Spleen (tissue), 11 donors: ENCODE measurements at regions not wholly inside any gene's neighbourhood (a gene's known extent, or its start where the extent isn't known, plus 50 kb on each side); places are given as distances from the start of the nearest gene placed in this dataset.

Experiments
- DNase-seq: peaks from one replicate; pipeline ENCODE4 v3.0.0-alpha.2; 2020
- H3K27ac ChIP-seq, 8 donors: fragments of 200-600 bp; sonication (generic) in 7 of 8; 1 replicate in 4 of 8; 2 replicates in 4 of 8; pipeline versions ENCODE4 v1.5.0 to v1.8.0; 2016 to 2021; ENCODE audit warnings: inconsistent platforms in 4 of 8, mild to moderate bottlenecking in 4 of 8, moderate library complexity in 1 of 8
- H3K27me3 ChIP-seq, 7 donors: fragments of 200-600 bp; sonication (generic) in 6 of 7; replicated peaks in 1 of 7; 1 replicate in 4 of 7; 2 replicates in 3 of 7; pipeline versions ENCODE4 v1.5.0 to v1.8.0; 2016 to 2021; ENCODE audit warnings: inconsistent platforms in 3 of 7, mild to moderate bottlenecking in 1 of 7
- H3K36me3 ChIP-seq, 6 donors: fragments of 200-600 bp; sonication (generic) in 5 of 6; 1 replicate in 4 of 6; 2 replicates in 2 of 6; pipeline versions ENCODE4 v1.5.0 to v1.8.0; 2016 to 2021; ENCODE audit warnings: inconsistent platforms in 2 of 6
- H3K4me1 ChIP-seq, 6 donors: fragments of 200-600 bp; sonication (generic) in 5 of 6; 1 replicate in 3 of 6; 2 replicates in 3 of 6; pipeline versions ENCODE4 v1.5.0 to v1.8.0; 2016 to 2021; ENCODE audit warnings: inconsistent platforms in 3 of 6
- H3K4me3 ChIP-seq, 8 donors: fragments of 200-600 bp; sonication (generic) in 7 of 8; 1 replicate in 4 of 8; 2 replicates in 4 of 8; pipeline versions ENCODE4 v1.5.0 to v1.8.0; 2016 to 2021; ENCODE audit warnings: inconsistent platforms in 4 of 8, mild to moderate bottlenecking in 4 of 8, moderate library complexity in 2 of 8
- H3K9me3 ChIP-seq, 8 donors: fragments of 200-600 bp; sonication (generic) in 7 of 8; 1 replicate in 4 of 8; 2 replicates in 4 of 8; pipeline versions ENCODE4 v1.5.0 to v1.8.0; 2016 to 2021; ENCODE audit warnings: inconsistent platforms in 4 of 8
- POLR2A ChIP-seq, 3 donors: fragments of 450-650 bp; IDR thresholded peaks; one replicate each; pipeline ENCODE4 v1.5.1; 2017; ENCODE audit warnings: antibody characterized with exemption in 3 of 3, mild to moderate bottlenecking in 1 of 3
- POLR2AphosphoS5 ChIP-seq, 3 donors: sonication (generic); formaldehyde crosslinking; IDR thresholded peaks; one replicate each; pipeline ENCODE4 v1.5.1; 2017; ENCODE audit warnings: antibody characterized with exemption in 3 of 3
- WGBS, 5 donors: extraction: QIAGEN DNeasy Blood & Tissue Kit in 3 of 5; methylation state at CpG; one replicate each; pipeline versions ENCODE4 v1.1.5 to v1.1.7; 2013 to 2018; 5-methylcytosine and 5-hydroxymethylcytosine counted together
- intact Hi-C: fragments of 100-400 bp; cut with DNase I; formaldehyde crosslinking; loops from one replicate; pipeline ENCODE4 v1.15.0; 2023; ENCODE audit warnings: low total_unique reads
- TF ChIP-seq, protein P1 (sequence below), 11 experiments: fragments of 200-600 bp in 7 of 11; fragments of 450-650 bp in 4 of 11; sonication (generic) in 4 of 11; IDR thresholded peaks in 8 of 11; conservative IDR thresholded peaks in 3 of 11; 1 replicate in 7 of 11; 2 replicates in 4 of 11; pipeline versions ENCODE4 v1.4.0 to v1.8.0; 2016 to 2021; ENCODE audit warnings: antibody characterized with exemption in 11 of 11, inconsistent platforms in 4 of 11, mild to moderate bottlenecking in 1 of 11
- donor health status: healthy with polysubstance abuse.
- donor health status: DM: no; HTN: no; CAD: no; lungs with moderate emphysema.
- donor health status: DM: no; HTN: no; CAD: no.
- donor health status: Bipolar disorder and iron deficiency.
- donor health status: healthy.
- donor health status: DM: no; HTN: no; CAD: no.
- donor health status: DM: yes; HTN: yes; CAD: no.

DNA sequence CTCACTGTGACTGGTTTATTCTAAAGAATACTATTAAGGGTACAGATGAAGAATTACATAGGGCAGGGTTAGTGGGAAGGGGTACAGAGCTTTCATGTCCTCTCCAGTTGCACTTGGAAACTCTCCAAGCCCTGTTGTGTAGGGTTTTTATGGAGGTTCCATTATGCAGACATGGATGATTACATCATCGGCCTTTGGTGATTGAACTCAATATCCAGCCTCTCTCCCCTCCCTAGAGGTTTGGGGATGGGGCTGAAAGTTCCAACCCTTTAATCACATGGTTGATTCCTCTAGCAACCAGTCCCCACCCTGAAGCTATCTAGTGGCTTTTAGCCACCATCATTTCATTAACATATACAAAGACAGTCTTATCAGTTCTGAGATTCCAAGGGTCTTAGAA lies 472.6 kb downstream of the BUD13 start:
- intact Hi-C loops = no loop called here
- no peak overlapping the region for H3K27ac ChIP-seq
- H3K4me1 ChIP-seq = no peaks in the 10 kb centered on the region
- no peak for TF ChIP-seq POLR2AphosphoS5 (IDR thresholded peaks at IDR 0.05)
- TF ChIP-seq, protein P1, sequence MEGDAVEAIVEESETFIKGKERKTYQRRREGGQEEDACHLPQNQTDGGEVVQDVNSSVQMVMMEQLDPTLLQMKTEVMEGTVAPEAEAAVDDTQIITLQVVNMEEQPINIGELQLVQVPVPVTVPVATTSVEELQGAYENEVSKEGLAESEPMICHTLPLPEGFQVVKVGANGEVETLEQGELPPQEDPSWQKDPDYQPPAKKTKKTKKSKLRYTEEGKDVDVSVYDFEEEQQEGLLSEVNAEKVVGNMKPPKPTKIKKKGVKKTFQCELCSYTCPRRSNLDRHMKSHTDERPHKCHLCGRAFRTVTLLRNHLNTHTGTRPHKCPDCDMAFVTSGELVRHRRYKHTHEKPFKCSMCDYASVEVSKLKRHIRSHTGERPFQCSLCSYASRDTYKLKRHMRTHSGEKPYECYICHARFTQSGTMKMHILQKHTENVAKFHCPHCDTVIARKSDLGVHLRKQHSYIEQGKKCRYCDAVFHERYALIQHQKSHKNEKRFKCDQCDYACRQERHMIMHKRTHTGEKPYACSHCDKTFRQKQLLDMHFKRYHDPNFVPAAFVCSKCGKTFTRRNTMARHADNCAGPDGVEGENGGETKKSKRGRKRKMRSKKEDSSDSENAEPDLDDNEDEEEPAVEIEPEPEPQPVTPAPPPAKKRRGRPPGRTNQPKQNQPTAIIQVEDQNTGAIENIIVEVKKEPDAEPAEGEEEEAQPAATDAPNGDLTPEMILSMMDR (IDR thresholded peaks at IDR 0.05 in 8 of 11, conservative IDR thresholded peaks at IDR 0.05 in 3 of 11) = no peak
- TF ChIP-seq POLR2A (IDR thresholded peaks at IDR 0.05) = no peak
- H3K27me3 ChIP-seq = peaks cover 0 to 5% (median 0%) of the 10 kb centered on the region in 7 donors
- DNase-seq = no peak
- WGBS, 5 donors = 76 to 100% (median 93%) methylated on average over 1 of the region's 1 CpG
- H3K36me3 ChIP-seq = no peaks in the 10 kb centered on the region
- no peaks in the 10 kb centered on the region for H3K9me3 ChIP-seq
- H3K4me3 ChIP-seq = no peak overlapping the region

DNA sequence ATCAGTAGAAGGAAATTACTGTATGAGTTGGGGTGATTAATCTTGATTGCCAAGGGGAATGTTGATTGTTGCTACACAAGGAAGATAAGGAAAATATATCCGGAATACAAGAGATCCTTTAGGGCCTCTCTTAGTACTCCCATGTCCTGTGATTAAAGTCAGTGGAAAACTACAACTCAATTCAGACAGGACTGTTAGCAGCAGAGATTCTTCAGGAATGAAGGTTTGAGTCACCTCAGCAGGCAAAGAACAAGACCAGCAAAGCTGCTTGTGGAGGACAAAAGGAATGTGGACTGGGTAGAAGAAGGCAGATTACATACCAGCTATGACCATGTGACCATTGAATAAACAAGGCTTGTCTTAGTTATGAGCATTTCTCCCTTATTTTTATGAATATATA lies 478.2 kb downstream of the BUD13 start:
- TF ChIP-seq POLR2A (IDR thresholded peaks at IDR 0.05) (no peak), POLR2AphosphoS5 (IDR thresholded peaks at IDR 0.05) (no peak)
- TF ChIP-seq, protein P1 (IDR thresholded peaks at IDR 0.05 in 8 of 11, conservative IDR thresholded peaks at IDR 0.05 in 3 of 11) = no peak
- Histone ChIP-seq H3K27me3 (no peaks in the 10 kb centered on the region), H3K4me1 (no peaks in the 10 kb centered on the region), H3K9me3 (peaks cover 0 to 15% (median 5%) of the 10 kb centered on the region in 8 donors), H3K36me3 (no peaks in the 10 kb centered on the region), H3K27ac (no peak overlapping the region), H3K4me3 (no peak overlapping the region)
- 66 to 84% (median 70%) methylated on average over 1 of the region's 1 CpG for WGBS, 5 donors
- DNase-seq = no peak
- intact Hi-C loops = no loop called here

DNA sequence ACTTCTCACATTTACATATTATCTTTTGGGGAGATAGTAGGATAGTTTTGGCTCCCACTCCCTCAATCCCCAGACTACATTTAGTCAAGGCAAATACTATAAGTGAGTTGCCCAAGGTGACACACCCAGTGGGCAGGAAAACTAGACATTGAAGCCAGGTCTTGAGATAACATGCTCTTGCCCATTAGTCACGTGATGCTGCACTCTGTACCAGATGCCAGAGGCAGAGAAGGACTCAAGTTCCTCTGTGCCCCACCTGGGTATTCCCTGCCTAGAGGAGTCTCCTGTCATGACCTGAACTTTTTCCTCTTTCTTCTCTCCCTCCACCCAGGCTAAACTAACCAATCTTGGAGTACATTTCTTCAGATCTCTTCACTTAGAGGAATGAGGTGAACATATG lies 484.9 kb downstream of the BUD13 start:
- Histone ChIP-seq H3K36me3 (no peaks in the 10 kb centered on the region), H3K4me3 (no peak overlapping the region), H3K27ac (no peak overlapping the region), H3K27me3 (no peaks in the 10 kb centered on the region), H3K4me1 (no peaks in the 10 kb centered on the region), H3K9me3 (peaks cover 0 to 23% (median 10%) of the 10 kb centered on the region in 8 donors)
- DNase-seq = no peak
- TF ChIP-seq POLR2A (IDR thresholded peaks at IDR 0.05) (no peak), POLR2AphosphoS5 (IDR thresholded peaks at IDR 0.05) (no peak)
- TF ChIP-seq, protein P1 (IDR thresholded peaks at IDR 0.05 in 8 of 11, conservative IDR thresholded peaks at IDR 0.05 in 3 of 11) = no peak
- 60 to 82% (median 74%) methylated on average over 1 of the region's 1 CpG for WGBS, 5 donors
- intact Hi-C loops = no loop called here

DNA sequence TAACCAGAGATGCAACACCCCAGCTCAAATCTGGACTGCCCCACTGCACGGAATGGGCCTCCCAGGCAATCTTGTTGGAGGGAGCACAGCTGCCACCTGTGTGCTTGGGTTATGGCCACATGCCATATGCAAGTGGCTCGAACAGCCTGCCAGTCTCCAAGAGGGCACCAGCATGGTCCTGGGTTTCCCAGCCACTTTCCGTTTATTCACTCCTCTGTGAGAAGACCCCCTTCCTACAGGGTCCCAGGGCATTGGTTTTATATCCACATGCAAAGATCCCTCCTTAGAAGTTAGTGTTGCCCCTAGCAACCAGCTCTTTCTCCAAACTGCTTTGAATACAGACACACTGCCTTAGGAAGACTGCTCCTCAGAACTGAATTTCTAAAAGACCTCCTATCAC lies 487.8 kb downstream of the BUD13 start:
- no peaks in the 10 kb centered on the region for H3K4me1 ChIP-seq
- H3K9me3 ChIP-seq = peaks cover 0 to 13% (median 7%) of the 10 kb centered on the region in 8 donors
- no peak overlapping the region for H3K27ac ChIP-seq
- no peak overlapping the region for H3K4me3 ChIP-seq
- intact Hi-C loops = no loop called here
- H3K36me3 ChIP-seq = no peaks in the 10 kb centered on the region
- no peaks in the 10 kb centered on the region for H3K27me3 ChIP-seq
- TF ChIP-seq, protein P1 (IDR thresholded peaks at IDR 0.05 in 8 of 11, conservative IDR thresholded peaks at IDR 0.05 in 3 of 11) = no peak
- no peak for TF ChIP-seq POLR2A (IDR thresholded peaks at IDR 0.05)
- no peak for TF ChIP-seq POLR2AphosphoS5 (IDR thresholded peaks at IDR 0.05)
- no peak for DNase-seq
- WGBS, 5 donors = 72 to 81% (median 76%) methylated on average over 3 of the region's 3 CpGs
